ENCODE measurements at regions not wholly inside any gene's neighbourhood (a gene's known extent, or its start where the extent isn't known, plus 50 kb on each side); places are given as distances from the start of the nearest gene placed in this dataset.

DNA sequence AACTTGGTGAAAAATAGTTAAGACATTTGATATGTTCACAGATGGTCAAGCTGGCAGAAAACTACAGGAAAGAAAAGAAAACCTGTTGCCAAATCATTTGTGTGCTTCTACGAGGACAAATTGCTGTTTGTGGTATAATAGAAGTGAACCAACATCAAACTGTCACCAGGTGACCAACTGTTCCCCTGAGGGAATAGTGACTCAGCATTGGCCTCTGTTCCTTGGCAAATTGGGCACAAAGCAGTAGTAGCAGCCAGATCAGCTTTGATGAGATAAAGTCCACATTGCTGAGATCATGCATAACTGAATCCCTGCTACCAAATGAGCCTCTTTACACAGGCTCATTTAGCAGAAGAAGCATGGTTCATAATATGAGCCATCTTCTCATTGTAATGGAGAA, 103.5 kb downstream of the POSTN start (continued):
- TF ChIP-seq REST (tag by site-specific recombination; IDR thresholded peaks at IDR 0.05) (no peak), OSR2 (tag by site-specific recombination; IDR thresholded peaks at IDR 0.05) (peak; percentile 89), ZNF621 (tag by site-specific recombination; IDR thresholded peaks at IDR 0.05) (no peak), ZNF335 (tag by site-specific recombination; conservative IDR thresholded peaks at IDR 0.05) (no peak), ZNF391 (tag by site-specific recombination; IDR thresholded peaks at IDR 0.05; ENCODE audit: borderline replicate concordance, low read depth) (no peak), ELK4 (IDR thresholded peaks at IDR 0.05; ENCODE audit: borderline replicate concordance, low read depth, low read length) (no peak), ZBTB11 (tag by site-specific recombination; conservative IDR thresholded peaks at IDR 0.05; ENCODE audit: low read depth) (no peak), ZNF214 (tag by site-specific recombination; IDR thresholded peaks at IDR 0.05; ENCODE audit: borderline replicate concordance) (no peak), ZNF133 (tag by site-specific recombination; IDR thresholded peaks at IDR 0.05) (no peak), RBAK (tag by site-specific recombination; IDR thresholded peaks at IDR 0.05) (no peak), ZNF223 (tag by site-specific recombination; IDR thresholded peaks at IDR 0.05) (no peak), MEIS1 (CRISPR knock-in tag; IDR thresholded peaks at IDR 0.05; ENCODE audit: borderline replicate concordance) (no peak), ZNF530 (tag by site-specific recombination; IDR thresholded peaks at IDR 0.05; ENCODE audit: low read depth) (no peak), PRDM1 (tag by site-specific recombination; IDR thresholded peaks at IDR 0.05) (no peak), OVOL3 (tag by site-specific recombination; IDR thresholded peaks at IDR 0.05) (no peak), ZNF843 (tag by site-specific recombination; IDR thresholded peaks at IDR 0.05) (no peak), ZNF394 (tag by site-specific recombination; IDR thresholded peaks at IDR 0.05; ENCODE audit: borderline replicate concordance) (0 out of 2 replicates have a peak, but pooled peaks have one; percentile 20), ZNF521 (tag by site-specific recombination; IDR thresholded peaks at IDR 0.05) (no peak), ZNF266 (tag by site-specific recombination; IDR thresholded peaks at IDR 0.05; ENCODE audit: low read depth) (no peak), PRDM2 (tag by site-specific recombination; IDR thresholded peaks at IDR 0.05; ENCODE audit: borderline replicate concordance) (no peak), ZNF600 (tag by site-specific recombination; IDR thresholded peaks at IDR 0.05) (no peak)
- TF ChIP-seq, protein P1, sequence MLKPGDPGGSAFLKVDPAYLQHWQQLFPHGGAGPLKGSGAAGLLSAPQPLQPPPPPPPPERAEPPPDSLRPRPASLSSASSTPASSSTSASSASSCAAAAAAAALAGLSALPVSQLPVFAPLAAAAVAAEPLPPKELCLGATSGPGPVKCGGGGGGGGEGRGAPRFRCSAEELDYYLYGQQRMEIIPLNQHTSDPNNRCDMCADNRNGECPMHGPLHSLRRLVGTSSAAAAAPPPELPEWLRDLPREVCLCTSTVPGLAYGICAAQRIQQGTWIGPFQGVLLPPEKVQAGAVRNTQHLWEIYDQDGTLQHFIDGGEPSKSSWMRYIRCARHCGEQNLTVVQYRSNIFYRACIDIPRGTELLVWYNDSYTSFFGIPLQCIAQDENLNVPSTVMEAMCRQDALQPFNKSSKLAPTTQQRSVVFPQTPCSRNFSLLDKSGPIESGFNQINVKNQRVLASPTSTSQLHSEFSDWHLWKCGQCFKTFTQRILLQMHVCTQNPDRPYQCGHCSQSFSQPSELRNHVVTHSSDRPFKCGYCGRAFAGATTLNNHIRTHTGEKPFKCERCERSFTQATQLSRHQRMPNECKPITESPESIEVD (tag by site-specific recombination; IDR thresholded peaks at IDR 0.05): no peak
- TF ChIP-seq, protein P2, sequence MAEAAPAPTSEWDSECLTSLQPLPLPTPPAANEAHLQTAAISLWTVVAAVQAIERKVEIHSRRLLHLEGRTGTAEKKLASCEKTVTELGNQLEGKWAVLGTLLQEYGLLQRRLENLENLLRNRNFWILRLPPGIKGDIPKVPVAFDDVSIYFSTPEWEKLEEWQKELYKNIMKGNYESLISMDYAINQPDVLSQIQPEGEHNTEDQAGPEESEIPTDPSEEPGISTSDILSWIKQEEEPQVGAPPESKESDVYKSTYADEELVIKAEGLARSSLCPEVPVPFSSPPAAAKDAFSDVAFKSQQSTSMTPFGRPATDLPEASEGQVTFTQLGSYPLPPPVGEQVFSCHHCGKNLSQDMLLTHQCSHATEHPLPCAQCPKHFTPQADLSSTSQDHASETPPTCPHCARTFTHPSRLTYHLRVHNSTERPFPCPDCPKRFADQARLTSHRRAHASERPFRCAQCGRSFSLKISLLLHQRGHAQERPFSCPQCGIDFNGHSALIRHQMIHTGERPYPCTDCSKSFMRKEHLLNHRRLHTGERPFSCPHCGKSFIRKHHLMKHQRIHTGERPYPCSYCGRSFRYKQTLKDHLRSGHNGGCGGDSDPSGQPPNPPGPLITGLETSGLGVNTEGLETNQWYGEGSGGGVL (tag by site-specific recombination; IDR thresholded peaks at IDR 0.05): no peak

All from HEK293 (cell line).